Right atrium auricular region (tissue), 2 donors: ENCODE measurements at regions not wholly inside any gene's neighbourhood (a gene's known extent, or its start where the extent isn't known, plus 50 kb on each side); places are given as distances from the start of the nearest gene placed in this dataset.

Experiments used
- DNase-seq: peaks from one replicate; pipeline ENCODE4 v3.0.0-alpha.2; 2019; ENCODE audit warnings: low spot score
- H3K27ac ChIP-seq, 2 donors: fragments of 200-600 bp; sonication (generic); 1 replicate in 1 of 2; 2 replicates in 1 of 2; pipeline ENCODE4 v1.5.1; 2016 to 2019
- H3K27me3 ChIP-seq, 2 donors: fragments of 200-600 bp; sonication (generic); one replicate each; pipeline versions ENCODE4 v1.5.1 to v1.6.0; 2017 to 2019
- H3K36me3 ChIP-seq: fragments of 200-600 bp; sonication (generic); one replicate; pipeline ENCODE4 v1.5.1; 2016
- H3K4me1 ChIP-seq, 2 donors: fragments of 200-600 bp; sonication (generic); one replicate each; pipeline versions ENCODE4 v1.5.1 to v1.6.0; 2017 to 2019
- H3K4me3 ChIP-seq, 2 donors: fragments of 200-600 bp; sonication (generic); 1 replicate in 1 of 2; 2 replicates in 1 of 2; pipeline ENCODE4 v1.5.1; 2017 to 2019; ENCODE audit warnings: mild to moderate bottlenecking in 1 of 2, moderate library complexity in 1 of 2
- H3K9me3 ChIP-seq, 2 donors: fragments of 200-600 bp; sonication (generic); one replicate each; pipeline ENCODE4 v1.5.1; 2019
- CTCF ChIP-seq, 2 donors: fragments of 200-600 bp; sonication (generic); IDR thresholded peaks; one replicate each; pipeline ENCODE4 v1.5.1; 2019; ENCODE audit warnings: antibody characterized with exemption in 2 of 2

- Histone ChIP-seq H3K36me3 (no peaks in the 10 kb centered on the region), H3K27ac (no peak overlapping the region), H3K4me3 (no peak overlapping the region), H3K9me3 (peaks cover 0 to 9% of the 10 kb centered on the region in 2 donors), H3K27me3 (no peaks in the 10 kb centered on the region), H3K4me1 (no peaks in the 10 kb centered on the region)
- TF ChIP-seq CTCF (IDR thresholded peaks at IDR 0.05), result no peak
- no peak for DNase-seq
Measured at GRCh38 chr18:78566065-78566464, 413.6 kb upstream of the SALL3 start.

GRCh38 chr18:78566720-78567119 lies 412.9 kb upstream of the SALL3 start:
- DNase-seq, result no peak
- Histone ChIP-seq H3K27me3 (no peaks in the 10 kb centered on the region), H3K27ac (no peak overlapping the region), H3K36me3 (no peaks in the 10 kb centered on the region), H3K4me3 (no peak overlapping the region), H3K4me1 (no peaks in the 10 kb centered on the region), H3K9me3 (peaks cover 0 to 9% of the 10 kb centered on the region in 2 donors)
- TF ChIP-seq CTCF (IDR thresholded peaks at IDR 0.05), result no peak

GRCh38 chr18:78571063-78571785 lies 408.4 kb upstream of the SALL3 start:
- Histone ChIP-seq H3K9me3 (peaks cover 0 to 25% of the 10 kb centered on the region in 2 donors), H3K27me3 (no peaks in the 10 kb centered on the region), H3K27ac (no peak overlapping the region), H3K36me3 (no peaks in the 10 kb centered on the region), H3K4me3 (no peak overlapping the region), H3K4me1 (no peaks in the 10 kb centered on the region)
- no peak for TF ChIP-seq CTCF (IDR thresholded peaks at IDR 0.05)
- DNase-seq, result peak; percentile 38

GRCh38 chr18:78571831-78572347 lies 407.7 kb upstream of the SALL3 start:
- Histone ChIP-seq H3K36me3 (no peaks in the 10 kb centered on the region), H3K27ac (no peak overlapping the region), H3K27me3 (no peaks in the 10 kb centered on the region), H3K4me3 (no peak overlapping the region), H3K4me1 (no peaks in the 10 kb centered on the region), H3K9me3 (peaks cover 0 to 25% of the 10 kb centered on the region in 2 donors)
- DNase-seq, result no peak
- TF ChIP-seq CTCF (IDR thresholded peaks at IDR 0.05), result no peak

- DNase-seq, result no peak
- Histone ChIP-seq H3K36me3 (no peaks in the 10 kb centered on the region), H3K27ac (no peak overlapping the region), H3K27me3 (no peaks in the 10 kb centered on the region), H3K9me3 (peaks cover 0 to 23% of the 10 kb centered on the region in 2 donors), H3K4me3 (no peak overlapping the region), H3K4me1 (no peaks in the 10 kb centered on the region)
- TF ChIP-seq CTCF (IDR thresholded peaks at IDR 0.05), result no peak
Measured at GRCh38 chr18:78573773-78574172, 405.8 kb upstream of the SALL3 start.

GRCh38 chr18:78576967-78577366 lies 402.7 kb upstream of the SALL3 start:
- Histone ChIP-seq H3K27me3 (no peaks in the 10 kb centered on the region), H3K4me1 (no peaks in the 10 kb centered on the region), H3K4me3 (no peak overlapping the region), H3K36me3 (no peaks in the 10 kb centered on the region), H3K9me3 (peaks cover 3 to 16% of the 10 kb centered on the region in 2 donors), H3K27ac (no peak overlapping the region)
- TF ChIP-seq CTCF (IDR thresholded peaks at IDR 0.05), result no peak
- no peak for DNase-seq
